GM12892 (cell line): ENCODE measurements at regions not wholly inside any gene's neighbourhood (a gene's known extent, or its start where the extent isn't known, plus 50 kb on each side); places are given as distances from the start of the nearest gene placed in this dataset.

ENCODE experiments used
- POLR2A ChIP-seq: IDR thresholded peaks from 2 replicates; pipeline ENCODE4 v1.6.1; 2011; ENCODE audit warnings: low read depth, low read length, control low read depth
- POLR2AphosphoS5 ChIP-seq: IDR thresholded peaks from 2 replicates; pipeline ENCODE4 v1.6.1; 2011; ENCODE audit warnings: low read depth, low read length, control low read depth
- TAF1 ChIP-seq: IDR thresholded peaks from 2 replicates; pipeline ENCODE4 v1.6.1; 2011; ENCODE audit warnings: low read depth, mild to moderate bottlenecking, control low read depth, low read length, borderline replicate concordance

DNA sequence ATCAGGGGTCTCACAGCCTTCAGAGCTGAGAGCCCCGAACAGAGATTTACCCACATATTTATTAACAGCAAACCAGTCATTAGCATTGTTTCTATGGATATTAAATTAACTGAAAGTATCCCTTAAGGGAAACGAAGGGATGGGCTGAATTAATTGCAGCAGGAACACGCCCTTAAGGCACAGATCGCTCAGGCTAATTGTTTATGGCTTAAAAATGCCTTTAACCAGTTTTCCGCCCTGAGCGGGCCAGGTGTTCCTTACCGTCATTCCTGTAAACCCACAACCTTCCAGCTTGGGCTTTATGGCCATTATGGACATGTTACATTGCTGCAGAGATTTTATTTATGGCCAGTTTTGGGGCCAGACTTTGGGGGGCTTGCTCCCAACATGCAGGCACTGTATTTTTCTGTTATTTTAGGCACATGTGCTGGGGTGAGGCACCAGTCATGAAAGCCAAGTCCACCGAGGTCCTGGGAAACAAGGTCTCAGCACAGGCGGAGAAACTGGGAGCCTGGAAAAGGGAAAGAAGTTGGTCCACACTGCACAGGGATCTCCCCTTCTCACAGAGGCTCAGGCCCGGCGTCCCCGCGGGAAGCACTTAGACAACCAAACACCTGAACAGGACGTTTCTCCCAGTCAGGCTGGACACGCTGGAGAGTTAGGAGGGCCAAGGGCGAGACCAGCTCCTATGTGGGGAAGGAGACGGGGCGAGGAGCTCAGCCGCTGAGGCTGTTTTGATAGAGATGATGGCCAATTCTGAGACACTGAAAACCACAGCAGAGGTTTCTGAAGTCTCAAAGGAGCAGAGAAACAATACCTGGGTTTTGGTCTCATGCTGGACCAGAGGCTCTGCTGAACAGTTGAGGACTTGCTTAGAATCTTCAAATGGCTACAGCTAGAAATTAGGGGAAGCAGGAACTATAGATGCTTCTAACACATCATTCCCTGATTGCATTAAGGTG lies 86.7 kb downstream of the TMEM18 start:
- TF ChIP-seq POLR2A (no peak), TAF1 (no peak), POLR2AphosphoS5 (no peak)
